ENCODE measurements at regions not wholly inside any gene's neighbourhood (a gene's known extent, or its start where the extent isn't known, plus 50 kb on each side); places are given as distances from the start of the nearest gene placed in this dataset.

GRCh38 chr1:219459351-219460080 lies 153.4 kb downstream of the ZC3H11B start:
- H3K4me3 ChIP-seq (ENCODE audit: low read depth, low read length): no peak overlapping the region
- no peak for DNase-seq (ENCODE audit: low read depth)
- TF ChIP-seq CTCF (IDR thresholded peaks at IDR 0.05; ENCODE audit: low read depth, low read length, missing control alignments): no peak

- no peak for TF ChIP-seq CTCF (IDR thresholded peaks at IDR 0.05; ENCODE audit: low read depth, low read length, missing control alignments)
- no peak overlapping the region for H3K4me3 ChIP-seq (ENCODE audit: low read depth, low read length)
- DNase-seq (ENCODE audit: low read depth): no peak
Measured at GRCh38 chr1:219446288-219446687, 166.6 kb downstream of the ZC3H11B start.

- DNase-seq (ENCODE audit: low read depth): no peak
- no peak for TF ChIP-seq CTCF (IDR thresholded peaks at IDR 0.05; ENCODE audit: low read depth, low read length, missing control alignments)
- no peak overlapping the region for H3K4me3 ChIP-seq (ENCODE audit: low read depth, low read length)
Measured at GRCh38 chr1:219445864-219446263, 167.0 kb downstream of the ZC3H11B start.

GRCh38 chr1:219444474-219444873 lies 168.4 kb downstream of the ZC3H11B start:
- no peak overlapping the region for H3K4me3 ChIP-seq (ENCODE audit: low read depth, low read length)
- DNase-seq (ENCODE audit: low read depth): no peak
- no peak for TF ChIP-seq CTCF (IDR thresholded peaks at IDR 0.05; ENCODE audit: low read depth, low read length, missing control alignments)

- no peak for DNase-seq (ENCODE audit: low read depth)
- H3K4me3 ChIP-seq (ENCODE audit: low read depth, low read length): no peak overlapping the region
- no peak for TF ChIP-seq CTCF (IDR thresholded peaks at IDR 0.05; ENCODE audit: low read depth, low read length, missing control alignments)
Measured at GRCh38 chr1:219443763-219444162, 169.1 kb downstream of the ZC3H11B start.

- no peak overlapping the region for H3K4me3 ChIP-seq (ENCODE audit: low read depth, low read length)
- no peak for TF ChIP-seq CTCF (IDR thresholded peaks at IDR 0.05; ENCODE audit: low read depth, low read length, missing control alignments)
- DNase-seq (ENCODE audit: low read depth): no peak
Measured at GRCh38 chr1:219442611-219443061, 170.3 kb downstream of the ZC3H11B start.

- DNase-seq (ENCODE audit: low read depth): no peak
- no peak for TF ChIP-seq CTCF (IDR thresholded peaks at IDR 0.05; ENCODE audit: low read depth, low read length, missing control alignments)
- H3K4me3 ChIP-seq (ENCODE audit: low read depth, low read length): no peak overlapping the region
Measured at GRCh38 chr1:219441884-219442283, 171.0 kb downstream of the ZC3H11B start.
